SK-N-SH (cell line): ENCODE measurements at regions not wholly inside any gene's neighbourhood (a gene's known extent, or its start where the extent isn't known, plus 50 kb on each side); places are given as distances from the start of the nearest gene placed in this dataset.

ENCODE experiments used
- CTCF ChIP-seq: fragments of 200-600 bp; sonication (generic); IDR thresholded peaks from 2 replicates; pipeline ENCODE4 v1.6.1; 2017; ENCODE audit warnings: antibody characterized with exemption, mild to moderate bottlenecking, moderate library complexity
- RFX5 ChIP-seq: IDR thresholded peaks from 2 replicates; pipeline ENCODE4 v1.6.1; 2012; ENCODE audit warnings: mild to moderate bottlenecking, improper control_type of control experiment, low read length
- SIN3A ChIP-seq: IDR thresholded peaks from 2 replicates; pipeline ENCODE4 v1.6.1; 2012; ENCODE audit warnings: low read depth, mild to moderate bottlenecking, low read length, moderate library complexity, borderline replicate concordance
- USF1 ChIP-seq: IDR thresholded peaks from 2 replicates; pipeline ENCODE4 v1.4.0; 2012; ENCODE audit warnings: low read depth, borderline replicate concordance

GRCh38 chr6:164520916-164521315 lies 788.5 kb downstream of the C6orf118 start:
- TF ChIP-seq USF1 (no peak), SIN3A (no peak), CTCF (no peak), RFX5 (no peak)
